VCaP (cell line): ENCODE measurements at regions not wholly inside any gene's neighbourhood (a gene's known extent, or its start where the extent isn't known, plus 50 kb on each side); places are given as distances from the start of the nearest gene placed in this dataset.

ENCODE experiments used
- H3K27ac ChIP-seq: fragments of 450-650 bp; 2 replicates; pipeline ENCODE4 v1.5.1; 2017
- TF ChIP-seq, protein P1 (sequence below): fragments of 450-650 bp; conservative IDR thresholded peaks from 2 replicates; pipeline ENCODE4 v1.5.1; 2017; ENCODE audit warnings: mild to moderate bottlenecking, moderate library complexity

DNA sequence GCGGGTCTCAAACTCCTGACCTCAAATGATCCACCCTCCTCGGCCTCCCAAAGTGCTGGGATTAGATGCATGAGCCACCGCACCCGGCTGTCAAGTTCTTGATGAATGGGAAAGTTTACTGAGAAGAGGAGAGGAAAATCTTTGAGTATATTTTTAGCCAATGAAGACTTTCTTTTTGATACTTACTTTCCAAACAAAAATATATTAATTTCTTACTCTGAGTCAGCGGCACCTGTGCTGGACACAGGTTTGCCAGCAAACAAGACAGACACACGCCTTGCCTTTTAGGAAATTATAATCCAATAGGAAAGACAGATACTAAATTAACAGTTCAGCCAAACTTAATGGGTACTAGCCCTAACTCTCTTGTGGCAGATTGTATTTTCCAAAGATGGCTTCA lies 166.6 kb downstream of the SHQ1 start:
- TF ChIP-seq, protein P1, sequence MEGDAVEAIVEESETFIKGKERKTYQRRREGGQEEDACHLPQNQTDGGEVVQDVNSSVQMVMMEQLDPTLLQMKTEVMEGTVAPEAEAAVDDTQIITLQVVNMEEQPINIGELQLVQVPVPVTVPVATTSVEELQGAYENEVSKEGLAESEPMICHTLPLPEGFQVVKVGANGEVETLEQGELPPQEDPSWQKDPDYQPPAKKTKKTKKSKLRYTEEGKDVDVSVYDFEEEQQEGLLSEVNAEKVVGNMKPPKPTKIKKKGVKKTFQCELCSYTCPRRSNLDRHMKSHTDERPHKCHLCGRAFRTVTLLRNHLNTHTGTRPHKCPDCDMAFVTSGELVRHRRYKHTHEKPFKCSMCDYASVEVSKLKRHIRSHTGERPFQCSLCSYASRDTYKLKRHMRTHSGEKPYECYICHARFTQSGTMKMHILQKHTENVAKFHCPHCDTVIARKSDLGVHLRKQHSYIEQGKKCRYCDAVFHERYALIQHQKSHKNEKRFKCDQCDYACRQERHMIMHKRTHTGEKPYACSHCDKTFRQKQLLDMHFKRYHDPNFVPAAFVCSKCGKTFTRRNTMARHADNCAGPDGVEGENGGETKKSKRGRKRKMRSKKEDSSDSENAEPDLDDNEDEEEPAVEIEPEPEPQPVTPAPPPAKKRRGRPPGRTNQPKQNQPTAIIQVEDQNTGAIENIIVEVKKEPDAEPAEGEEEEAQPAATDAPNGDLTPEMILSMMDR = no peak
- H3K27ac ChIP-seq = no peak overlapping the region

GRCh38 chr3:72680766-72681165 lies 167.5 kb downstream of the SHQ1 start:
- no peak overlapping the region for H3K27ac ChIP-seq
- TF ChIP-seq, protein P1 = no peak

GRCh38 chr3:72679540-72680198 lies 168.6 kb downstream of the SHQ1 start:
- TF ChIP-seq, protein P1 = no peak
- H3K27ac ChIP-seq = no peak overlapping the region

- H3K27ac ChIP-seq = no peak overlapping the region
Measured at GRCh38 chr3:72678867-72679266, 169.4 kb downstream of the SHQ1 start.

DNA sequence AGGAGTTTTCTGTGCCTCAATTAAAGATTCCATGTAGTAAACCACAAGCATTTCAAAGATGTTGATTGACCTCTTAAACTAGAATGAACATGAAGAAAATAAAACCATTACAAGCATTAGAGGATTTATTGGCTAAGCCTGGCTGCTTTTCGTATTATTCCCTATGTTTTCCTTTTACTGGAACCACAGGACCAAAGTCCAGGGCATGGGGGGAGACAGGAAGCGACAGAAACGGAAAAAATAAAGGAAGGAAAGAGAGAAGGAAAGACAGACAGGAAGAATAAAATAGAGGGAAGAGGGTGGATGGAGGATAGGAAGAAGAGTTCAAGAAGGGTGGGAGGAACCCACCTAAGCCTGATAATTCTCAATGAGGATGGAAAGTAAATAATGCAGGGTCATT lies 169.9 kb downstream of the SHQ1 start:
- TF ChIP-seq, protein P1 = no peak
- H3K27ac ChIP-seq = no peak overlapping the region

More at GRCh38 chr3:72678867-72679266, 169.4 kb downstream of the SHQ1 start:
- TF ChIP-seq, protein P1 = no peak

DNA sequence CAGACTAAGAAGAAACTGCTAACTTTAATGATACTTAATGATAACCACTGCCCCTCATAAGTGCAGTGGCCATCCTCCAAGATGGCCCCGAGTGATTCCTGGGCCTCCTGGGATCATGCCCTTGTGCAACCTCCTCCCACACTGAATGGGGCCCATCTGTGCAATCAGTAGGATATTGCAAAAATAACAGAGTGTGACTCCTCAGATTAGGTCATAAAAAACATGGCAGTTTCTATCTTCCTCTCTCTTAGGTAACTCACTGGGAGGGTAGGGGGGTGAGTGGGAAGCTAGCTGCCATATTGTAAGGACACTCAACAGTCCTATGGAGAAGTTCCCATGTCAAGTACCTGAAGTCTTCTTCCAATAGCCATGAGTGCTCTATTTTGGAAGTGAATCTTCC lies 173.0 kb downstream of the SHQ1 start:
- no peak overlapping the region for H3K27ac ChIP-seq
- TF ChIP-seq, protein P1 = no peak

GRCh38 chr3:72673011-72673771 lies 175.1 kb downstream of the SHQ1 start:
- TF ChIP-seq, protein P1 = no peak
- H3K27ac ChIP-seq = no peak overlapping the region
